Thymus (tissue), 11 donors: ENCODE measurements at regions not wholly inside any gene's neighbourhood (a gene's known extent, or its start where the extent isn't known, plus 50 kb on each side); places are given as distances from the start of the nearest gene placed in this dataset.

ENCODE experiments used
- DNase-seq, 9 donors: peaks; one replicate each; pipeline ENCODE4 v3.0.0-alpha.2; 2013; ENCODE audit warnings: low spot score in 9 of 9, low read depth in 6 of 9, missing footprints in 1 of 9
- H3K27ac ChIP-seq, 2 donors: one replicate each; pipeline ENCODE4 v1.5.1; 2013; ENCODE audit warnings: control low read depth in 1 of 2, low read depth in 1 of 2, low read length in 1 of 2, mild to moderate bottlenecking in 1 of 2, moderate library complexity in 1 of 2
- H3K27me3 ChIP-seq, 2 donors: one replicate each; pipeline ENCODE4 v1.5.1; 2013; ENCODE audit warnings: low read length in 1 of 2; ENCODE audit not compliant: control insufficient read depth in 2 of 2, insufficient read depth in 1 of 2
- H3K36me3 ChIP-seq, 2 donors: one replicate each; pipeline ENCODE4 v1.5.1; 2013; ENCODE audit warnings: low read length in 1 of 2, mild to moderate bottlenecking in 1 of 2, moderate library complexity in 1 of 2; ENCODE audit not compliant: control insufficient read depth in 2 of 2, insufficient read depth in 2 of 2
- H3K4me1 ChIP-seq, 2 donors: one replicate each; pipeline ENCODE4 v1.5.1; 2013; ENCODE audit warnings: low read length in 2 of 2; ENCODE audit not compliant: control insufficient read depth in 2 of 2, insufficient read depth in 2 of 2
- H3K4me3 ChIP-seq, 2 donors: one replicate each; pipeline ENCODE4 v1.5.1; 2013; ENCODE audit warnings: low read length in 2 of 2, control low read depth in 1 of 2, mild to moderate bottlenecking in 1 of 2
- H3K9me3 ChIP-seq, 2 donors: one replicate each; pipeline ENCODE4 v1.5.1; 2013; ENCODE audit warnings: low read length in 1 of 2, mild to moderate bottlenecking in 1 of 2; ENCODE audit not compliant: control insufficient read depth in 2 of 2, insufficient read depth in 1 of 2
- WGBS: extraction: QIAGEN DNeasy Blood & Tissue Kit; methylation state at CpG from one replicate; pipeline ENCODE4 v1.1.7; 2013; 5-methylcytosine and 5-hydroxymethylcytosine counted together
- donor health status: healthy.

- H3K9me3 ChIP-seq = no peaks in the 10 kb centered on the region
- DNase-seq = no peak
- no peak overlapping the region for H3K27ac ChIP-seq
- no peaks in the 10 kb centered on the region for H3K36me3 ChIP-seq
- no peak overlapping the region for H3K4me3 ChIP-seq
- H3K27me3 ChIP-seq = no peaks in the 10 kb centered on the region
- H3K4me1 ChIP-seq = no peaks in the 10 kb centered on the region
Measured at GRCh38 chr12:67370979-67371378, 101.8 kb downstream of the CAND1 start.

- WGBS = 96% methylated on average over 4 of the region's 4 CpGs
- H3K9me3 ChIP-seq = no peaks in the 10 kb centered on the region
- no peaks in the 10 kb centered on the region for H3K36me3 ChIP-seq
Measured at GRCh38 chr12:67377021-67377420, 107.9 kb downstream of the CAND1 start.

GRCh38 chr12:67377541-67377940 is 108.4 kb downstream of the CAND1 start:
- no peaks in the 10 kb centered on the region for H3K4me1 ChIP-seq
- H3K4me3 ChIP-seq = no peak overlapping the region
- no peaks in the 10 kb centered on the region for H3K27me3 ChIP-seq
- H3K9me3 ChIP-seq = no peaks in the 10 kb centered on the region
- 91% methylated on average over 4 of the region's 4 CpGs for WGBS
- no peak overlapping the region for H3K27ac ChIP-seq
- no peak for DNase-seq
- H3K36me3 ChIP-seq = no peaks in the 10 kb centered on the region

More at GRCh38 chr12:67377021-67377420, 107.9 kb downstream of the CAND1 start:
- no peak for DNase-seq
- Histone ChIP-seq H3K4me3 (no peak overlapping the region), H3K27ac (no peak overlapping the region), H3K4me1 (no peaks in the 10 kb centered on the region), H3K27me3 (no peaks in the 10 kb centered on the region)

- 92% methylated on average over 4 of the region's 4 CpGs for WGBS
- Histone ChIP-seq H3K4me3 (no peak overlapping the region), H3K4me1 (no peaks in the 10 kb centered on the region), H3K36me3 (no peaks in the 10 kb centered on the region), H3K27me3 (no peaks in the 10 kb centered on the region), H3K27ac (no peak overlapping the region), H3K9me3 (no peaks in the 10 kb centered on the region)
- DNase-seq = no peak
Measured at GRCh38 chr12:67382241-67382871, 113.2 kb downstream of the CAND1 start.

GRCh38 chr12:67386869-67387565 is 117.9 kb downstream of the CAND1 start:
- H3K27ac ChIP-seq = no peak overlapping the region
- DNase-seq = no peak
- 96% methylated on average over 4 of the region's 4 CpGs for WGBS
- H3K9me3 ChIP-seq = no peaks in the 10 kb centered on the region
- H3K4me1 ChIP-seq = peaks cover 4 to 8% of the 10 kb centered on the region in 2 donors
- H3K27me3 ChIP-seq = no peaks in the 10 kb centered on the region
- H3K4me3 ChIP-seq = no peak overlapping the region
- H3K36me3 ChIP-seq = no peaks in the 10 kb centered on the region

GRCh38 chr12:67388331-67389138 is 119.4 kb downstream of the CAND1 start:
- Histone ChIP-seq H3K27ac (peak overlapping the region; percentile 27 to 68), H3K4me1 (peaks cover 4 to 8% of the 10 kb centered on the region in 2 donors), H3K27me3 (no peaks in the 10 kb centered on the region), H3K4me3 (no peak overlapping the region), H3K9me3 (no peaks in the 10 kb centered on the region), H3K36me3 (no peaks in the 10 kb centered on the region)
- DNase-seq = peak in 7 of 9 donors; percentile 18 to 52 (median 31)
- WGBS = 31% methylated on average over 3 of the region's 3 CpGs

- H3K4me1 ChIP-seq = peaks cover 4 to 8% of the 10 kb centered on the region in 2 donors
- no peaks in the 10 kb centered on the region for H3K27me3 ChIP-seq
- H3K36me3 ChIP-seq = no peaks in the 10 kb centered on the region
- WGBS = 71% methylated on average over 4 of the region's 4 CpGs
- H3K4me3 ChIP-seq = no peak overlapping the region
- H3K9me3 ChIP-seq = no peaks in the 10 kb centered on the region
- DNase-seq = no peak
- H3K27ac ChIP-seq = no peak overlapping the region
Measured at GRCh38 chr12:67390273-67390672, 121.1 kb downstream of the CAND1 start.

GRCh38 chr12:67391034-67391433 is 121.9 kb downstream of the CAND1 start:
- Histone ChIP-seq H3K4me3 (no peak overlapping the region), H3K27ac (no peak overlapping the region), H3K36me3 (no peaks in the 10 kb centered on the region), H3K4me1 (peaks cover 4 to 8% of the 10 kb centered on the region in 2 donors), H3K9me3 (no peaks in the 10 kb centered on the region), H3K27me3 (no peaks in the 10 kb centered on the region)
- no peak for DNase-seq
- 90% methylated on average over 1 of the region's 1 CpG for WGBS

GRCh38 chr12:67391656-67392055 is 122.5 kb downstream of the CAND1 start:
- no peak for DNase-seq
- no peak overlapping the region for H3K27ac ChIP-seq
- no peaks in the 10 kb centered on the region for H3K36me3 ChIP-seq
- H3K27me3 ChIP-seq = no peaks in the 10 kb centered on the region
- H3K4me3 ChIP-seq = no peak overlapping the region
- 98% methylated on average over 2 of the region's 2 CpGs for WGBS
- H3K9me3 ChIP-seq = no peaks in the 10 kb centered on the region
- peaks cover 4 to 8% of the 10 kb centered on the region in 2 donors for H3K4me1 ChIP-seq
